Kidney capillary endothelial cell (primary cell): ENCODE measurements at regions not wholly inside any gene's neighbourhood (a gene's known extent, or its start where the extent isn't known, plus 50 kb on each side); places are given as distances from the start of the nearest gene placed in this dataset.

ENCODE experiments used
- DNase-seq: peaks from one replicate; pipeline ENCODE4 v3.0.0-alpha.2; 2018; ENCODE audit warnings: low spot score

DNA sequence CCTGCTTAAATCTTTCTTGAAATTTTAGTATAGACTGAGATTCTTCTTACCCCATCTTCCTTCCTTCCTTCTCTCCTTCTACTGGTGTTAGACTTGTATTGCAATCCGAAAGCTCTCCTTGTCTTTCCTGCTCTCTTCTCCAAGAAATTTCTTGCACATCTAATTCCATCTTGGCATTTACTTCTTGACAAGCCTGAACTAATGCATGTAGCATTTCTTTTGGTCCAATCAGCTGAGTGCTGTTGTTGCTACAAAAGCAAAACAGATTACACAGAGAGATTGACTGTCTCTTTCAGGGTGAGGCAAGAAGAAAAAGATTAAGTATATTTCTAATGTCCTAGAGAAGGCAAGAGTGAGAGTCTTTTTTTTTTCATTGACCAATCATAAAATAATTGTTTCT is 51.6 kb upstream of the MAP1B start:
- DNase-seq: no peak
